A549 (cell line): ENCODE measurements at regions not wholly inside any gene's neighbourhood (a gene's known extent, or its start where the extent isn't known, plus 50 kb on each side); places are given as distances from the start of the nearest gene placed in this dataset.

Experiments
- ATAC-seq, 2 experiments: fragments of 200-7000 bp in 1 of 2; fragments of >200 bp in 1 of 2; cut with Nextera tagmentation in 1 of 2; cut with Tn5 transposase in 1 of 2; 3 replicates each; pipeline versions ENCODE4 v1.8.0 to v1.9.1; 2018 to 2020; ENCODE audit warnings: mild to moderate bottlenecking in 1 of 2, moderate library complexity in 1 of 2
- CTCF ChIA-PET: fragments of 300-600 bp; sonication (Branson Sonifier 250); formaldehyde crosslinking; extraction: SDS; loops from one replicate; lab custom pipeline; 2021; ENCODE audit warnings: antibody characterized with exemption, inconsistent platforms; lab: Yijun Ruan, JAX
- POLR2A ChIA-PET: fragments of 350-600 bp; formaldehyde crosslinking; extraction: SDS; loops from one replicate; lab custom pipeline; 2021; ENCODE audit warnings: antibody characterized with exemption, inconsistent platforms; lab: Yijun Ruan, JAX
- DNase-seq, 2 experiments: peaks; one replicate each; pipeline versions ENCODE4 v3.0.0 to v3.0.0-alpha.2; 2011 to 2016; ENCODE audit warnings: low read depth in 1 of 2, low spot score in 1 of 2
- FAIRE-seq: peaks from 2 replicates; lab custom pipeline; 2011; peaks lifted over from hg19 to GRCh38; lab: Jason Lieb, UNC
- H3K27ac ChIP-seq, 2 experiments: fragments of >200 bp; sonication (Bioruptor Twin); formaldehyde crosslinking; 3 replicates each; pipeline ENCODE4 v1.5.1; 2016 to 2017
- H3K4me1 ChIP-seq: fragments of >200 bp; sonication (Bioruptor Twin); formaldehyde crosslinking; 3 replicates; pipeline ENCODE4 v1.6.1; 2016
- H3K4me2 ChIP-seq: fragments of >200 bp; sonication (Bioruptor Twin); formaldehyde crosslinking; 3 replicates; pipeline ENCODE4 v1.6.1; 2016
- H3K4me3 ChIP-seq: fragments of >200 bp; sonication (Bioruptor Twin); formaldehyde crosslinking; 3 replicates; pipeline ENCODE4 v1.5.1; 2016
- H3K9me3 ChIP-seq: fragments of >200 bp; sonication (Bioruptor Twin); formaldehyde crosslinking; 3 replicates; pipeline ENCODE4 v1.6.1; 2016
- CBX8 ChIP-seq: fragments of 200-600 bp; sonication (generic); IDR thresholded peaks from 2 replicates; pipeline ENCODE4 v1.6.1; 2016
- CEBPB ChIP-seq, 2 experiments: fragments of >200 bp in 1 of 2; sonication (Bioruptor Twin) in 1 of 2; formaldehyde crosslinking in 1 of 2; IDR thresholded peaks; 2 replicates each; pipeline ENCODE4 v1.6.1; 2012 to 2016
- E2F6 ChIP-seq: IDR thresholded peaks from 2 replicates; pipeline ENCODE4 v1.6.1; 2012; ENCODE audit warnings: low read depth, borderline replicate concordance
- EP300 ChIP-seq, 2 experiments: fragments of >200 bp; sonication (Bioruptor Twin); formaldehyde crosslinking; IDR thresholded peaks; 2 replicates in 1 of 2; 3 replicates in 1 of 2; pipeline ENCODE4 v1.6.1; 2016 to 2017
- ESRRA ChIP-seq: fragments of 150-350 bp; IDR thresholded peaks from 2 replicates; pipeline ENCODE4 v1.6.1; 2014; ENCODE audit warnings: mild to moderate bottlenecking, low read length, borderline replicate concordance
- FOSB ChIP-seq: fragments of 250-450 bp; sonication (Bioruptor Pico); IDR thresholded peaks from 2 replicates; pipeline ENCODE4 v1.5.0; 2020; ENCODE audit warnings: mild to moderate bottlenecking, moderate library complexity
- HEYL ChIP-seq: fragments of 250-450 bp; sonication (Bioruptor Pico); IDR thresholded peaks from 2 replicates; pipeline ENCODE4 v1.8.0; 2021; ENCODE audit warnings: mild to moderate bottlenecking, moderate library complexity
- HOXA7 ChIP-seq: fragments of 250-450 bp; sonication (Bioruptor Pico); IDR thresholded peaks from 2 replicates; pipeline ENCODE4 v1.5.0; 2020; ENCODE audit warnings: mild to moderate bottlenecking, moderate library complexity
- HOXB13 ChIP-seq: fragments of 250-450 bp; sonication (Bioruptor Pico); IDR thresholded peaks from 2 replicates; pipeline ENCODE4 v1.5.0; 2020; ENCODE audit warnings: low read depth, mild to moderate bottlenecking, moderate library complexity
- HOXB5 ChIP-seq: fragments of 250-450 bp; sonication (Bioruptor Pico); IDR thresholded peaks from 2 replicates; pipeline ENCODE4 v1.5.0; 2020; ENCODE audit warnings: mild to moderate bottlenecking, moderate library complexity
- JUN ChIP-seq, 2 experiments: fragments of >200 bp; sonication (Bioruptor Twin); formaldehyde crosslinking; IDR thresholded peaks; 2 replicates in 1 of 2; 3 replicates in 1 of 2; pipeline ENCODE4 v1.6.1; 2016 to 2017
- JUNB ChIP-seq: fragments of >200 bp; sonication (Bioruptor Twin); formaldehyde crosslinking; IDR thresholded peaks from 2 replicates; pipeline ENCODE4 v1.6.1; 2016
- KDM5A ChIP-seq: fragments of 200-600 bp; sonication (generic); IDR thresholded peaks from 2 replicates; pipeline ENCODE4 v1.6.1; 2016; ENCODE audit warnings: antibody characterized with exemption, mild to moderate bottlenecking
- MAFK ChIP-seq: fragments of 450-650 bp; IDR thresholded peaks from 2 replicates; pipeline ENCODE4 v1.6.1; 2014; ENCODE audit not compliant: partially characterized antibody
- NR3C1 ChIP-seq: fragments of >200 bp; sonication (Bioruptor Twin); formaldehyde crosslinking; IDR thresholded peaks from 3 replicates; pipeline ENCODE4 v1.6.1; 2017
- POLR2A ChIP-seq: IDR thresholded peaks from 2 replicates; pipeline ENCODE4 v1.6.1; 2012; ENCODE audit warnings: mild to moderate bottlenecking, low read length
- SMC3 ChIP-seq: fragments of >200 bp; sonication (Bioruptor Twin); formaldehyde crosslinking; IDR thresholded peaks from 3 replicates; pipeline ENCODE4 v1.6.1; 2018; ENCODE audit warnings: inconsistent platforms
- TP53 ChIP-seq: fragments of 250-450 bp; sonication (Bioruptor Pico); IDR thresholded peaks from 2 replicates; pipeline ENCODE4 v1.5.0; 2021; ENCODE audit warnings: mild to moderate bottlenecking, moderate library complexity
- USF2 ChIP-seq: fragments of 450-650 bp; IDR thresholded peaks from 2 replicates; pipeline ENCODE4 v1.6.1; 2014; ENCODE audit warnings: antibody characterized with exemption
- ZSCAN20 ChIP-seq: fragments of 250-450 bp; sonication (Bioruptor Pico); IDR thresholded peaks from 2 replicates; pipeline ENCODE4 v1.8.0; 2022; ENCODE audit warnings: mild to moderate bottlenecking, moderate library complexity
- WGBS: methylation state at CpG from one replicate; pipeline ENCODE4 v1.1.6; 2017; ENCODE audit errors: missing lambda C conversion rate; 5-methylcytosine and 5-hydroxymethylcytosine counted together
- TF ChIP-seq, protein P1 (sequence below): fragments of >200 bp; sonication (Bioruptor Twin); formaldehyde crosslinking; IDR thresholded peaks from 3 replicates; pipeline ENCODE4 v1.5.1; 2016
- TF ChIP-seq, protein P2 (sequence below): fragments of 200-600 bp; sonication (generic); IDR thresholded peaks from 2 replicates; pipeline ENCODE4 v1.6.1; 2016; ENCODE audit warnings: antibody characterized with exemption, mild to moderate bottlenecking, moderate library complexity

DNA sequence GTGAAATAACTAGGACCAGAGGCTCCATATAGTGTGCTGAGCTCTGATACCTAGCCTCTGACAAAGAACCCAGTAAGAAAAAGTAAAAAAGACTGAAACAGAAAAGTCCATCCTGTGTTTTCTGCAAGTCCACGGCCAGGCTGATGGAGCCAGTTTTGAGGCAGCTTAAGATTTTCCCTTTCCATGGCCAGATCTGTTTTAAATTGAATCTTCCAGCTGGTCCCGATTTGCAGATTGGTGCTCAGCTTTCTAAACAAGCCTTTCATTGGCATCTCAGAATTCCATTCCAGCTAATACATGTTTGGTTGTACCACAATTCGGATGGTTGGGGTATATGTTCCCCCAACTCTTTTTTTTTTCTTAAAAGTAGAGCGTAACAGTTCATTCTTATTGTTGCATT lies 152.0 kb downstream of the DACT1 start:
- 63% methylated on average over 4 of the region's 4 CpGs for WGBS
- Histone ChIP-seq H3K4me3 (no peak overlapping the region), H3K4me1 (peaks cover 15% of the 10 kb centered on the region), H3K4me2 (no peak overlapping the region), H3K9me3 (no peaks in the 10 kb centered on the region), H3K27ac (no peak overlapping the region)
- DNase-seq: no peak
- FAIRE-seq: no peak
- CTCF ChIA-PET: interaction anchor here (1.0 to 1.8 kb wide), 2 partner anchors 16 to 288 kb away, joined by 3 to 5 read pairs; no protein-coding TSS in a partner anchor
- POLR2A ChIA-PET: no interaction called here
- no peak for ATAC-seq
- no peak for TF ChIP-seq HOXB13 (CRISPR knock-in tag)
- TF ChIP-seq ZSCAN20 (CRISPR knock-in tag): no peak
- no peak for TF ChIP-seq TP53
- no peak for TF ChIP-seq KDM5A
- no peak for TF ChIP-seq JUNB
- no peak for TF ChIP-seq USF2
- no peak for TF ChIP-seq POLR2A
- TF ChIP-seq HEYL: no peak
- no peak for TF ChIP-seq EP300 (IDR thresholded peaks at IDR 0.05)
- TF ChIP-seq ESRRA: no peak
- no peak for TF ChIP-seq HOXB5 (CRISPR knock-in tag)
- no peak for TF ChIP-seq SMC3

DNA sequence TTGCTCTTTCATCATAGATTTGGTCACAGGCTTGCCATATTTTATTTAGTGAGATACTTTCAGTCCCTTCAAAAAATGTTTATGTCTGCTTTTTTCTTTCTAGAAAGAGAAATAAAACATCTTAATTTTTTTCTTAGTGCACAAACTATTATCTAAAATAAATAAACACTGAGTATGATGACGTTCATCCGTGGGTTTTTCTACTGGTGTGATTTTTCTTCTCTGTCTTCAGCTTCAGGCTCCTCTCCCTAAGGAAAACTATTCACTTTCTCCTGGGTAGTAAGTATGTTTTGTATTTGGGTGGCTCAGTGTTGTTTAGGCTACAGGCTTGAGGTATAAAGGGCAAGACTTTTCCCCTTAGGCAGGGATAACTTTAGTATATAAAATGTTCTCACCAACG lies 154.7 kb downstream of the DACT1 start:
- TF ChIP-seq HOXA7 (CRISPR knock-in tag) (no peak), NR3C1 (no peak), CEBPB (IDR thresholded peaks at IDR 0.05) (no peak), MAFK (no peak), JUN (IDR thresholded peaks at IDR 0.05) (no peak), CBX8 (no peak), FOSB (no peak), TP53 (no peak), E2F6 (no peak), JUNB (no peak)
- TF ChIP-seq, protein P1, sequence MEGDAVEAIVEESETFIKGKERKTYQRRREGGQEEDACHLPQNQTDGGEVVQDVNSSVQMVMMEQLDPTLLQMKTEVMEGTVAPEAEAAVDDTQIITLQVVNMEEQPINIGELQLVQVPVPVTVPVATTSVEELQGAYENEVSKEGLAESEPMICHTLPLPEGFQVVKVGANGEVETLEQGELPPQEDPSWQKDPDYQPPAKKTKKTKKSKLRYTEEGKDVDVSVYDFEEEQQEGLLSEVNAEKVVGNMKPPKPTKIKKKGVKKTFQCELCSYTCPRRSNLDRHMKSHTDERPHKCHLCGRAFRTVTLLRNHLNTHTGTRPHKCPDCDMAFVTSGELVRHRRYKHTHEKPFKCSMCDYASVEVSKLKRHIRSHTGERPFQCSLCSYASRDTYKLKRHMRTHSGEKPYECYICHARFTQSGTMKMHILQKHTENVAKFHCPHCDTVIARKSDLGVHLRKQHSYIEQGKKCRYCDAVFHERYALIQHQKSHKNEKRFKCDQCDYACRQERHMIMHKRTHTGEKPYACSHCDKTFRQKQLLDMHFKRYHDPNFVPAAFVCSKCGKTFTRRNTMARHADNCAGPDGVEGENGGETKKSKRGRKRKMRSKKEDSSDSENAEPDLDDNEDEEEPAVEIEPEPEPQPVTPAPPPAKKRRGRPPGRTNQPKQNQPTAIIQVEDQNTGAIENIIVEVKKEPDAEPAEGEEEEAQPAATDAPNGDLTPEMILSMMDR: no peak
- TF ChIP-seq, protein P2, sequence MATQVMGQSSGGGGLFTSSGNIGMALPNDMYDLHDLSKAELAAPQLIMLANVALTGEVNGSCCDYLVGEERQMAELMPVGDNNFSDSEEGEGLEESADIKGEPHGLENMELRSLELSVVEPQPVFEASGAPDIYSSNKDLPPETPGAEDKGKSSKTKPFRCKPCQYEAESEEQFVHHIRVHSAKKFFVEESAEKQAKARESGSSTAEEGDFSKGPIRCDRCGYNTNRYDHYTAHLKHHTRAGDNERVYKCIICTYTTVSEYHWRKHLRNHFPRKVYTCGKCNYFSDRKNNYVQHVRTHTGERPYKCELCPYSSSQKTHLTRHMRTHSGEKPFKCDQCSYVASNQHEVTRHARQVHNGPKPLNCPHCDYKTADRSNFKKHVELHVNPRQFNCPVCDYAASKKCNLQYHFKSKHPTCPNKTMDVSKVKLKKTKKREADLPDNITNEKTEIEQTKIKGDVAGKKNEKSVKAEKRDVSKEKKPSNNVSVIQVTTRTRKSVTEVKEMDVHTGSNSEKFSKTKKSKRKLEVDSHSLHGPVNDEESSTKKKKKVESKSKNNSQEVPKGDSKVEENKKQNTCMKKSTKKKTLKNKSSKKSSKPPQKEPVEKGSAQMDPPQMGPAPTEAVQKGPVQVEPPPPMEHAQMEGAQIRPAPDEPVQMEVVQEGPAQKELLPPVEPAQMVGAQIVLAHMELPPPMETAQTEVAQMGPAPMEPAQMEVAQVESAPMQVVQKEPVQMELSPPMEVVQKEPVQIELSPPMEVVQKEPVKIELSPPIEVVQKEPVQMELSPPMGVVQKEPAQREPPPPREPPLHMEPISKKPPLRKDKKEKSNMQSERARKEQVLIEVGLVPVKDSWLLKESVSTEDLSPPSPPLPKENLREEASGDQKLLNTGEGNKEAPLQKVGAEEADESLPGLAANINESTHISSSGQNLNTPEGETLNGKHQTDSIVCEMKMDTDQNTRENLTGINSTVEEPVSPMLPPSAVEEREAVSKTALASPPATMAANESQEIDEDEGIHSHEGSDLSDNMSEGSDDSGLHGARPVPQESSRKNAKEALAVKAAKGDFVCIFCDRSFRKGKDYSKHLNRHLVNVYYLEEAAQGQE: no peak
- peaks cover 30% of the 10 kb centered on the region for H3K4me1 ChIP-seq
- POLR2A ChIA-PET: no interaction called here
- CTCF ChIA-PET: no interaction called here
- peak overlapping the region; percentile 62; the same call in 2 of the 3 replicates for H3K4me2 ChIP-seq
- H3K27ac ChIP-seq: peak overlapping the region in 1 of 2 experiments; percentile 67; a peak in 5 of 6 replicates
- H3K9me3 ChIP-seq: no peaks in the 10 kb centered on the region
- no peak for FAIRE-seq
- DNase-seq: no peak
- 34% methylated on average over 3 of the region's 3 CpGs for WGBS
- H3K4me3 ChIP-seq: no peak overlapping the region
- no peak for ATAC-seq
